ENCODE measurements at regions not wholly inside any gene's neighbourhood (a gene's known extent, or its start where the extent isn't known, plus 50 kb on each side); places are given as distances from the start of the nearest gene placed in this dataset.

GRCh38 chr3:168473334-168473890, 377.7 kb upstream of the GOLIM4 start:
- no peak overlapping the region for H3K4me3 ChIP-seq (replicated peaks; ENCODE audit: insufficient read depth, low read length)
- DNase-seq (ENCODE audit: low read depth in 1 of 2, low spot score in 1 of 2): no peak
- H3K27me3 ChIP-seq (ENCODE audit: insufficient read depth, poor library complexity, severe bottlenecking): no peaks in the 10 kb centered on the region
- no peak overlapping the region for H3K27ac ChIP-seq (replicated peaks)
- TF ChIP-seq SPI1 (IDR thresholded peaks at IDR 0.05; ENCODE audit: borderline replicate concordance, low read depth) (no peak), GABPA (IDR thresholded peaks at IDR 0.05; ENCODE audit: low read depth) (no peak), POLR2AphosphoS5 (IDR thresholded peaks at IDR 0.05; ENCODE audit: low read depth) (no peak)
- TF ChIP-seq, protein P1, sequence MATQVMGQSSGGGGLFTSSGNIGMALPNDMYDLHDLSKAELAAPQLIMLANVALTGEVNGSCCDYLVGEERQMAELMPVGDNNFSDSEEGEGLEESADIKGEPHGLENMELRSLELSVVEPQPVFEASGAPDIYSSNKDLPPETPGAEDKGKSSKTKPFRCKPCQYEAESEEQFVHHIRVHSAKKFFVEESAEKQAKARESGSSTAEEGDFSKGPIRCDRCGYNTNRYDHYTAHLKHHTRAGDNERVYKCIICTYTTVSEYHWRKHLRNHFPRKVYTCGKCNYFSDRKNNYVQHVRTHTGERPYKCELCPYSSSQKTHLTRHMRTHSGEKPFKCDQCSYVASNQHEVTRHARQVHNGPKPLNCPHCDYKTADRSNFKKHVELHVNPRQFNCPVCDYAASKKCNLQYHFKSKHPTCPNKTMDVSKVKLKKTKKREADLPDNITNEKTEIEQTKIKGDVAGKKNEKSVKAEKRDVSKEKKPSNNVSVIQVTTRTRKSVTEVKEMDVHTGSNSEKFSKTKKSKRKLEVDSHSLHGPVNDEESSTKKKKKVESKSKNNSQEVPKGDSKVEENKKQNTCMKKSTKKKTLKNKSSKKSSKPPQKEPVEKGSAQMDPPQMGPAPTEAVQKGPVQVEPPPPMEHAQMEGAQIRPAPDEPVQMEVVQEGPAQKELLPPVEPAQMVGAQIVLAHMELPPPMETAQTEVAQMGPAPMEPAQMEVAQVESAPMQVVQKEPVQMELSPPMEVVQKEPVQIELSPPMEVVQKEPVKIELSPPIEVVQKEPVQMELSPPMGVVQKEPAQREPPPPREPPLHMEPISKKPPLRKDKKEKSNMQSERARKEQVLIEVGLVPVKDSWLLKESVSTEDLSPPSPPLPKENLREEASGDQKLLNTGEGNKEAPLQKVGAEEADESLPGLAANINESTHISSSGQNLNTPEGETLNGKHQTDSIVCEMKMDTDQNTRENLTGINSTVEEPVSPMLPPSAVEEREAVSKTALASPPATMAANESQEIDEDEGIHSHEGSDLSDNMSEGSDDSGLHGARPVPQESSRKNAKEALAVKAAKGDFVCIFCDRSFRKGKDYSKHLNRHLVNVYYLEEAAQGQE (IDR thresholded peaks at IDR 0.05; ENCODE audit: insufficient replicate concordance, low read depth): no peak
- TF ChIP-seq, protein P2, sequence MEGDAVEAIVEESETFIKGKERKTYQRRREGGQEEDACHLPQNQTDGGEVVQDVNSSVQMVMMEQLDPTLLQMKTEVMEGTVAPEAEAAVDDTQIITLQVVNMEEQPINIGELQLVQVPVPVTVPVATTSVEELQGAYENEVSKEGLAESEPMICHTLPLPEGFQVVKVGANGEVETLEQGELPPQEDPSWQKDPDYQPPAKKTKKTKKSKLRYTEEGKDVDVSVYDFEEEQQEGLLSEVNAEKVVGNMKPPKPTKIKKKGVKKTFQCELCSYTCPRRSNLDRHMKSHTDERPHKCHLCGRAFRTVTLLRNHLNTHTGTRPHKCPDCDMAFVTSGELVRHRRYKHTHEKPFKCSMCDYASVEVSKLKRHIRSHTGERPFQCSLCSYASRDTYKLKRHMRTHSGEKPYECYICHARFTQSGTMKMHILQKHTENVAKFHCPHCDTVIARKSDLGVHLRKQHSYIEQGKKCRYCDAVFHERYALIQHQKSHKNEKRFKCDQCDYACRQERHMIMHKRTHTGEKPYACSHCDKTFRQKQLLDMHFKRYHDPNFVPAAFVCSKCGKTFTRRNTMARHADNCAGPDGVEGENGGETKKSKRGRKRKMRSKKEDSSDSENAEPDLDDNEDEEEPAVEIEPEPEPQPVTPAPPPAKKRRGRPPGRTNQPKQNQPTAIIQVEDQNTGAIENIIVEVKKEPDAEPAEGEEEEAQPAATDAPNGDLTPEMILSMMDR (IDR thresholded peaks at IDR 0.05; ENCODE audit: insufficient read depth, low read length): no peak

- TF ChIP-seq, protein P2 (IDR thresholded peaks at IDR 0.05; ENCODE audit: insufficient read depth, low read length): no peak
- TF ChIP-seq, protein P1 (IDR thresholded peaks at IDR 0.05; ENCODE audit: insufficient replicate concordance, low read depth): no peak
- TF ChIP-seq POLR2AphosphoS5 (IDR thresholded peaks at IDR 0.05; ENCODE audit: low read depth) (no peak), SPI1 (IDR thresholded peaks at IDR 0.05; ENCODE audit: borderline replicate concordance, low read depth) (no peak), GABPA (IDR thresholded peaks at IDR 0.05; ENCODE audit: low read depth) (no peak)
- no peaks in the 10 kb centered on the region for H3K27me3 ChIP-seq (ENCODE audit: insufficient read depth, poor library complexity, severe bottlenecking)
- H3K4me3 ChIP-seq (replicated peaks; ENCODE audit: insufficient read depth, low read length): no peak overlapping the region
- H3K27ac ChIP-seq (replicated peaks): no peak overlapping the region
- no peak for DNase-seq (ENCODE audit: low read depth in 1 of 2, low spot score in 1 of 2)
These were observed 377.1 kb upstream of the GOLIM4 start for GRCh38 chr3:168472783-168473182.

- Histone ChIP-seq H3K27me3 (ENCODE audit: insufficient read depth, poor library complexity, severe bottlenecking) (no peaks in the 10 kb centered on the region), H3K4me3 (replicated peaks; ENCODE audit: insufficient read depth, low read length) (no peak overlapping the region), H3K27ac (replicated peaks) (no peak overlapping the region)
- DNase-seq (ENCODE audit: low read depth in 1 of 2, low spot score in 1 of 2): no peak
- TF ChIP-seq POLR2AphosphoS5 (IDR thresholded peaks at IDR 0.05; ENCODE audit: low read depth) (no peak), GABPA (IDR thresholded peaks at IDR 0.05; ENCODE audit: low read depth) (no peak)
These were observed 374.7 kb upstream of the GOLIM4 start for GRCh38 chr3:168470380-168470779.

GRCh38 chr3:168469436-168469835, 373.7 kb upstream of the GOLIM4 start:
- Histone ChIP-seq H3K27ac (replicated peaks) (no peak overlapping the region), H3K4me3 (replicated peaks; ENCODE audit: insufficient read depth, low read length) (no peak overlapping the region), H3K27me3 (ENCODE audit: insufficient read depth, poor library complexity, severe bottlenecking) (no peaks in the 10 kb centered on the region)
- no peak for TF ChIP-seq POLR2AphosphoS5 (IDR thresholded peaks at IDR 0.05; ENCODE audit: low read depth)
- TF ChIP-seq, protein P1 (IDR thresholded peaks at IDR 0.05; ENCODE audit: insufficient replicate concordance, low read depth): no peak
- TF ChIP-seq, protein P2 (IDR thresholded peaks at IDR 0.05; ENCODE audit: insufficient read depth, low read length): no peak
- no peak for TF ChIP-seq SPI1 (IDR thresholded peaks at IDR 0.05; ENCODE audit: borderline replicate concordance, low read depth)
- no peak for TF ChIP-seq GABPA (IDR thresholded peaks at IDR 0.05; ENCODE audit: low read depth)
- no peak for DNase-seq (ENCODE audit: low read depth in 1 of 2, low spot score in 1 of 2)

Data from HL-60 (cell line).